GM21423 (cell line): ENCODE measurements at regions not wholly inside any gene's neighbourhood (a gene's known extent, or its start where the extent isn't known, plus 50 kb on each side); places are given as distances from the start of the nearest gene placed in this dataset.
"Not testable (repeated sequence)": the region's sequence is repeated elsewhere in the genome, so short reads cannot be mapped to it uniquely, and the experiment has no call there.

Experiments used
- ATAC-seq: cut with Tn5 transposase; IDR thresholded peaks from one replicate; pipeline ENCODE4 v1.9.1; 2021; ENCODE audit warnings: mild to moderate bottlenecking, moderate library complexity; ENCODE audit not compliant: unreplicated experiment

DNA sequence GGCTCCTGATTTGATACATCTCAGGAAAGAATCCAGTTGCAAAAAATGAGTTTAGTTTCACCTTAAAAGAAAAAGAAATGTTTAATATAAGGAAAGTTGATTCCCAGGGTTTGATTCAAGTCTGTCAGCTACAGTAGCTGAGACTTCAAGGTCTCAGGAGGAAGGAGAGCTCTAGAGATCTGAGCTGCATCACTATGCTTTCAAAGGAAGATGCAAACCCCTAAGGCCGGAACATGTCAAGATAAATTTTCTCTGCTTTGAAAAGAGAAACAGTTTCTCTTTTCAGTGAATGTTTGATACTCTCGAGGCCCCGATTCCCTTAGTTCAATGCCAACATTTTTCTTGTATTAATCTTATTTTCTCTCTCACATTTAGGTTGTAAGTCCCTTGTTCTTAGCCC, 128.6 kb downstream of the RGPD3 start:
- ATAC-seq, result no peak

DNA sequence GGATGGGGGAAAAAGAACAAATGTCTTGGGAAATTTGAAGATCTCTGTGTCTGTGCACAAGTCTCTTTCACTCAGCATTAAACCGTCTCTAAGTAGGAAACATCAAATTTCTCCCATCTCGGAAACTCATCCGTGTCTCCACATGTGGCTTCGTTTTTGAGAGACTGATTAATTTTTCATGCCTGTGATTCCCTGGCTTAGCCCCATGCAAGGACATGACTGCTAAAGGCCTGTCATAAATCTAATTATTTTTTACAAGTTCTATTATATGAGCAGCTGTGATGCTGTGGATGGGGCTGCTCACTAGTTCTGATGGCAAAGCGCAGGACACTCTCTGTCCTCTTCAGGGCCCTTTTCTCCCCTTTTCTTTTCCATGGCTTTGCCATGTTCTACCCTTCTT, 129.1 kb downstream of the RGPD3 start:
- no peak for ATAC-seq

DNA sequence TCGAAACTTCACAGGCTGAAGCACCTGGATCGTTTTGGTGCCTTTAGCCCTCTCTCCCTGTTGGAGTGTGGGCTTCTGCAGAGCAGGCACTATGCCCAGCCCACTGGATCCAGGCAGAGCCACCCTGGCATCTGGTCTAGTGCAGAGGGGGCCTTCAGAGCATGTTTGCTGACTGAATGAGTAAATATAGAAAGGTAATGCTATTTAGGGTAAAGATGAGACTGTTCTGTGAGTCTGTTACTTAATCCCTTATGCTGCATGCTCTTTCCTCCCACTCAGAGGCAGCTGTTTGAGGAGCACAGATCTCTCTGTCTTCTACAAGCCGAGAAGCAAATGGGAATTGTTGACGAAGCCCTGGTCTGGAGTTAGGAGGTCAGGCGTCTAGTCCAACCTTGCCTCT, 130.2 kb downstream of the RGPD3 start:
- ATAC-seq, result no peak

DNA sequence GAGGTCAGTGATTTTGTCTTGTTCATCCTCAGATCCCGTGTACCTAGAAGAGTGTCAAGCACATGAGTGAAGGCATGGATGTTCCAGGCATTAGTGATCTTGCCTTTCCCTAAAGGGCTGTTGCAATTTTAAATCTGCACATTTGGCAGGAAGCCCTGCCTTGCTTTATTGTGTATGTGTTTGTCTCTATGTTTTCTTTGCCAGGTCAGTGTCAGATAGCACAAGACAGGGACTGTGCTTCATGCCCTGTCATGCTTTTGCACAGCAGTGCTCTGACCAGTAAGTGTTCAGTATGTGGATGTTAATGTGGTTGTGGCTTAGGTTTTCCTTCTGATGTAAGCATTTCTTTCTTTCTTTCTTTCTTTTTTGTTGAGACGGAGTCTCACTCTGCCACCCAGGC, 131.5 kb downstream of the RGPD3 start:
- ATAC-seq, result no peak

DNA sequence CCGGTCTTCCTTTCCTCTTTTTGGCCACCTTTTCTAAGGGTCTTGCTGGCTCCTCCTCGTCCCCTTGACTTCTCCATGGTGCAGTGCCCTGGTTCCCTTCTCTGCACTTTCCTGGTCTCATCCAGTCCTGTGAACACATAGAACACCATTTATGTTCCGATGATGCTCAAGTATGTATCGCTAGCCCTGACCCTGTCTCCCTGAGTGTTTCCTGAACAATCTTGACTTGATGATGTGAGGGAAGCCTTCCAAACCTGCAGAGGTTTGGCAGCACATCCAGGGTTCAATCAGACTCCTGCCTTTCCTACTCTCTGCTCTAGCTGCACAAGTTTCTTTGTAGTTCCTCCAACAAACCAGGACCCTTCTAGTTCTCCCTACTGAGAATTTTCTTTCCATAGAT, 132.1 kb downstream of the RGPD3 start:
- ATAC-seq, result no peak

DNA sequence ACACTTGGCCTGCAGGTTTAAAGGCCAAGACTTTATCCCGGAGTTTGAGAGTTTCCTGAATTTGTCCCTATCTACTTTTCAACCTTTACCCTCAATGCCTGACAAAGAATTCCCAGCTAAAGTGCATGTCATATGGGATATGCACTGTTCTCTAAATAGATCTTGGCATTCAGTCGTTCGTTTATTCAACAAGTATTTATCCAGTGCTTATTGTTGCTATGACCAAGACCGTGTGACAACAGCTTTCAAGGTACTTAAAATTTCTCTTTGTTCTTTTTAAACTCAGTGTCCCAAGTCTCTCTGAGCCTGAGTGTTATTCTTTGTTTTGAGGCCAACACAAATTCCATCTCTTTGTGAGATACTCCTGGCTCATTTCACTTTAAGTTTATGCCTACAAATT, 133.4 kb downstream of the RGPD3 start:
- no peak for ATAC-seq

DNA sequence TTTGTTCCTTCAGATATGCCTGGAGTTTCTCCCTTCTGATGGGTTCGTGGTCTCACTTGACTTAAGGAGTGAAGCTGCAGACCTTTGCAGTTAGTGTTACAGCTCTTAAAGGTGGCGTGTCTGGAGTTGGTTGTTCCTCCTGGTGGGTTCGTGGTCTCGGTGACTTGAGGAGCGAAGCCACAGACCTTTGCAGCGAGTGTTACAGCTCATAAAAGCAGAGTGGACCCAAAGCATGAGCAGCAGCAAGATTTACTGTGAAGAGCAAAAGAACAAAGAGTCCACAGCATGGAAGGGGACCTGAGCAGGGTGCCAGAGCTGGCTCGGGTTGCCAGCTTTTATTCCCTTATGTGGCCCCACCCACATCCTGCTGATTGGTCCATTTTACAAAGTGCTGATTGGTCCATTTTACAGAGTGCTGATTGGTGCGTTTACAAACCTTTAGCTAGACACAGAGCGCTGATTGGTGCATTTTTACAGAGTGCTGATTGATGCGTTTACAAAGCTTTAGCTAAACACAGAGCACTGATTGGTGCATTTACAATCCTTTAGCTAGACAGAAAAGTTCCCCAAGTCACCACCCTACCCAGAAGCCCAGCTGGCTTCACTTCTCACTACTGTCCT, 134.8 kb downstream of the RGPD3 start:
- ATAC-seq, result not testable (repeated sequence)

DNA sequence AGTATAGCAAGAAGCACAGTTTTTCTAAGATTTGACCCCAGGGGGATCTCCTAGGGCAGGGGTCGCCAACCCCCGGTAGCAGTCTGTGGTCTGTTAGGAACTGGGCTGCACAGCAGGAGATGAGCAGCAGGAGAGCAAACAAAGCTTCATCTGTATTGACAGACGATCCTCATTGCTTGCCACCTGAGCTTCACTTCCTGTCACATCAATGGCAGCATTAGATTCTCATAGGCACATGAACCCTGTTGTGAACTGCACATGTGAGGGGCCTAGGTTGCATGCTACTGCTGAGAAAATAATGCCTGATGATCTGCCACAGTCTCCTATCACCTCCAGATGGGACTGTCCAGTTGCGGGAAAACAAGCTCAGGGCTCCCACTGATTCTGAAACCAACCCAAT, 136.2 kb downstream of the RGPD3 start:
- ATAC-seq, result no peak

DNA sequence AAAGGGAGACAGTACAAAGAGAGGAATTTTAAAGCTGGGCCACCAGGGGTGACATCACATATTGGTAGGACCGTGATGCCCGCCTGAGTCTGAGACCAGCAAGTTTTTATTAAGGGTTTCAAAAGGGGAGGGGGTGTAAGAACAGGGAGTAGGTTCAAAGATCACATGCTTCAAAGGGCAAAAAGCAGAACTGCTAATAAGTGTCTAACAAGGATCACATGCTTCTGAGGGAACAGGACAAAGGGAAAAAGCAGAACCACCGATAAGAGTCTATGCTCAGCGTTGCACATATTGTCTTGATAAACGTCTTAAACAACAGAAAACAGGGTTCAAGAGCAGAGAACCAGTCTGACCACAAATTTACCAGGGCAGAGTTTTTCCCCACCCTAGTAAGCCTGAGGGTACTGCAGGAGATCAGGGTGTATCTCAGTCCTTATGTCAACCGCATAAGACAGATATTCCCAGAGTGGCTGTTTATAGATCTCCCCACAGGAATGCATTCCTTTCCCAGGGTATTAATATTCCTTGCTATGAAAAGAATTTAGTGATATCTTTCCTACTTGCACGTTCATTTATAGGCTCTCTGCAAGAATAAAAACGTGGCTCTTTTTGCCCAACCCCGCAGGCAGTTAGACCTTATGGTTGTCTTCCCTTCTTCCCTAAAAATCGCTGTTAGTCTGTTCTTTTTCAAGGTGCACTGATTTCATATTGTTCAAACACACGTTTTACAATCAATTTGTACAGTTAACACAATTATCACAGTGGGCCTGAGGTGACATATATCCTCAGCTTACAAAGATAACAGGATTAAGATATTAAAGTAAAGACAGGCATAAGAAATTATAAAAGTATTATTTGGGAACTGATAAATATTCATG, 136.5 kb upstream of the UXS1 start:
- ATAC-seq, result not testable (repeated sequence)

DNA sequence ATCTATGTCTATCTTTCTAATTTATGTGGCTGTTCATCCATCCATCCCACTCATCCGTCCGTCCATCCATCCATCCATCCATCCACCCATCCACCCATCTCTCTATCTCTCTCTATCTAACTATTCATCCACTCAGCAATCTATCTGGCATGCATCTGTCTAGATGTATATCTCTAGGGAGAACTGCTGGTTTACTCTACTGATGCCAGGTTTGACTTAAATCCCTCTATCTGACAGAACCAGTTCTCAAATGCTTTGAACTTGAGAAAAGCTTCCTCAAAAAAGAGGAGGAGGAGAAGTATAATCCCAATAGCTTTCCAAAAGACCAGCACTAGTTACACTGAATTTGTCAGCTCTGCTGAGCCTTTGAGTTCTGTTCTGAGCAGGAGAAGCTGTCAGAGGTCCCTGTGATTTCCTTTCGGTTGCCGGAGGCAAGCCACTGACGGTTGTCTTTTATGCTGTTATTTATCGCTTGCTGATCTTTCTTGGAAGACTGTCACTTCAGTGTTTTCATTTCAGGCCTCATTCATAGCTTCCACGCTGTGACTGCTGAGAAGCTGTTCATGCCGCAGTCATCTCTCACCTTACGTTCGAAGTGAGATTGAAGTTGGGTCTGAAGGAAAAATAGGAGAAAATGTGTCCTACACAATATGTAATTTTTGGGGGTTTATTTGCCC, 129.4 kb upstream of the UXS1 start:
- ATAC-seq, result no peak

DNA sequence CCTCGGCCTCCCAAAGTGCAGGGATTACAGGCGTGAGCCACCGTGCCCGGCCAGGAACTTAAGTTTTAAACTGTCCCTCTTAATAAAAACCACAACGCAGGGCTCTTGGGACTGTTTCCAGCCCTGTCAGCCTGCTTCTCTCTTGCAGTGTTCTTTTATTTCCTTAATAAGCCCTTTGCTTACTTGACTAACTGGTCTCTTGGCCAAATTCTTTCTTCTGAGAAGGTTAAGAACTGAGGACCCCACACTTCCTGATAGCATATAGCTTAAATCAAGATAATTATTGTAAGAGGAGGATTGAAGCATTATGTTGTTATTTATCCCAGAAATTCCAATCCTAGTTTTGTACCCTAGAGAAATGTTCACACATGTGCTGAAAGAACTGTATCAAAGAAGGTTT, 128.2 kb upstream of the UXS1 start:
- no peak for ATAC-seq

DNA sequence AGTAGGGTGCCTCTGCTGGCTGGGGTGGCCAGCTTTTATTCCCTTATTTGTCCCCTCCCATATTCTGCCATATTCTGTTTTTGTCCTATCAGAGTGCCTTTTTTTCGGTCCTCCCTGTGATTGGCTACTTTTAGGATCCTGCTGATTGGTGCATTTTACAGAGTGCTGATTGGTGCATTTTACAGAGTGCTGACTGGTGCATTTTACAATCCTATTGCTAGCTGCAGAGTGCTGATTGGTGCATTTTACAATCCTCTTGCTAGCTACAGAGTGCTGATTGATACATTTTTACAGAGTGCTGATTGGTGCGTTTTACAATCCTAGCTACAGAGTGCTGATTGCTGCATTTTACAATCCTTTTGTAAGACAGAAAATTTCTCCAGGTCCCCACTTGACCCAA, 126.3 kb upstream of the UXS1 start:
- ATAC-seq, result not testable (repeated sequence)

DNA sequence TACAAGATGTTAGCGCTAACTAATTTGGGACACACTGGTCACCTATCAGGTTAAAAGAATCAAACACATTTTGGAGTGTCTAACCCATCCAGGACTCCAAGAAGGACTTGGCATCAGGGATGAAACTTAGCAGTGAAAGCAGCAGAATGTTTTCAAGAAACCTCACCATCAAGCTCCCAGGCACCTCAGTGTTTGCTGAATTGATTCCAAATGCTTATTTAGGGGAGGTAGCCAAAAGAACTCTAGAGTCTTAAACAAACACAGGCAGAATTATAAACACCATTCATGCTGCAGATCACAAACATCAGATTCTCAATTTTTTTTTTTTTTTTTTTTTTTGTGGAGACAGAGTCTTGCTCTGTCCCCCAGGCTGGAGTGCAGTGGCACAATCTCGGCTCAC, 122.8 kb upstream of the UXS1 start:
- no peak for ATAC-seq

DNA sequence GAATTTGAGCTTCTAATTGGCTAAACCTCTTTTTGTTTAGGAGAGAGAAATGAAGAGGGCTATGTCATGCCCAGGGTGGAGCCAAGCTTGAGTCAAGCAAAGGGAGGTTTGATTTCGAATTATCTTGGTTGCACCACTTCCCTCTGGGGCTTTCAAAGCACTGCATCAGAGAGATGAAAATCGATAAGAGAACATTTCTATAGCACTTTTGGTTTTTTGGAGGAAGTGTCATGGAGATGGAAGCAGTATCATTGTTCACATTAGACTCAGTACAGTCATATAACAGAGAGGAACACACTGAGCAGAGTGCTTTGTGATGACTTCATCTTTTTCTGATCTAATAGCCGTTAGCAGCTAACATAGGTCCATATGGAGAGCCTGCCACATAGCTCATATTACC, 120.3 kb upstream of the UXS1 start:
- ATAC-seq, result no peak

DNA sequence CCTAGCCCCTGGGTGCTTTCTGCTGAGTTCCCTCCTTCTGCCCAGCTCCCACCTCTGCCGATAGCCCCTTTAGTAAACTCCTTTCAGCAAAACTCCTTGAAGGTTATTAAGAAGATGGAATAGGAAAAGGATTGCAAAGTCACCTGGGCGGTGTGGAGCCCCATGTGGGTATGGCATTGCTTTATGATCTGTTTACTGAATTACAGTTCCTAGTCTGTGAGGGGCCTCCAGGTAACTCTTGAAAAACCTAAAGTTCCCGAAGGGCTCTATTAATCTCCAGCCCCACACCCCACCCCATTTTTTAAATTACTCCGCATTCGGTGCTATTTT, 116.9 kb upstream of the UXS1 start:
- ATAC-seq, result no peak

DNA sequence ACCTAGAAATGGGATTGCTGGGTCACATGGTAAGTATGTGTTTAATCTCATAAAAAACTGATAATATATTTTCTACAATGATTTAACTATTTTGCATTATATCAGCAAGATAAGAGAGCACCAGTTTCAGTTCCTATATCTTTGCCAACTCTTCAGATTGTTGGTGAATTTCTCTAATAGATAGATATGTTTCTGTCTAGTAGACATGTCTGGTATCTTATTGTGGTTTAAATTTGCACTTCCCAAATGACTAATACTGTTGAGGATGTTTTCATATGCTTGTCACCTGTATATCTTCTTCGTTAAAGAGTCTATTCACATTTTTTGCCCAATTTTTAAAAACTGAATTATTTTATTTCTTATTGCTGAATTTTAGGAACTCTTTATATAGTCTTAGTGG, 113.8 kb upstream of the UXS1 start:
- ATAC-seq, result no peak

DNA sequence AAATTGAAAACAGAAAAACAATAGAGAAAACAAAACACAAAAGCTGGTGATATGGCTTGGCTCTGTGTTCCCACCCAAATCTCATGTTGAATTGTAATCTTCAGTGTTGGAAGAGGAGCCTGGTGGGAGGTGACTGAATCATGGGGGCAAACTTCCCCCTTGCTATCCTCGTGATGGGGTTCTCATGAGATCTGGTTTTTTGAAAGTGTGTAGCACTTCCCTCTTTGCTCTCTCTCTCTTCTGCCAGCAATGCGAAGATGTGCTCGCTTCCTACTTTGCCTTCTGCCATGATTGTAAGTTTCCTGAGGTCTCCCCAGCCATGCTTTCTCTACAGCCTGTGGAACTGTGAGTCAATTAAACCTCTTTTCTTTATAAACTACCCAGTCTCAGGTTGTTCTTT, 112.3 kb upstream of the UXS1 start:
- no peak for ATAC-seq

DNA sequence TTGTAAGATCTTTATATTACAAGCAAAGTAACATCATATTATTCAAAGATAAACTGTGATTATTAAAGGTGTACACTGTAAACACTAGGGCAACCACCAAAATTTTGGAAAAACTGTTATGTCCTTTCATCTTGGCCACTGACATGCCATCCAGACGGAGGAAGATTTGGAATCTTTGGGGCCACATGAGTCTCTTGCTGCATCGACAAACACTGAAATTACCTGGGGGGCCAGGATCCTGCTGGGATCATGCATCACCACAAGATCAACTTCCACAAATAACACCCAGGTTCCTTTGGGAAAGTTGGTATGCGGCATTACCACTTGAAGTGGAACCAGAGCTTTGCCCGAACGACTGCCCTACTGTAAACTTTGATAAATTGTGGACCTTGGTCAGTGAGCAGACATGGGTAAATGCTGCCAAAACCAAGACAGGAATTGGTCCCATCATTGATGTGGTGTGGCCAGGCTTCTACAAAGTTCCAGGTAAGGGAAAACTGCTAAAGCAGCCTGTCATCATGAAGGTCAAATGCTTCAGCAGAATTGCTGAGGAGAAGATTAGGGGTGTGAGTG, 110.6 kb upstream of the UXS1 start:
- no peak for ATAC-seq

DNA sequence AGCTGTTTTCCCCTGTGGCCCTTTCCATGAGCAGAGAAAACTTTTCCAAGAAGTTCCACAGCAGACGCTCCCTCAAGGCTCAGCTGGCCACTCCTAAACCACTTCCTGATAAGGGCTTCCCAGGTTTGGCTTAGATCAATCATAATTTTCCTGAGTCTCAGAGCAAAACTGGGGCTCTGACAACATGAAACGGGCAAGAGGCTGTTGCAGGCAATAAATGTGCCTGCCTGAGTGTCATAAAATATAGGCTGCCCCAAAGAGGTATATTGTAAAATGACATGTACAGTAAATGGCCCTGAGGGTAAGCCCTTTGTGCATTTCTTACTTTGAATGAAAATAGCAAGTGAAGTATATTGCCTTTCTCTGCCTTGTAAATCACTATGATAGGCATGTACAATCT, 105.6 kb upstream of the UXS1 start:
- no peak for ATAC-seq

DNA sequence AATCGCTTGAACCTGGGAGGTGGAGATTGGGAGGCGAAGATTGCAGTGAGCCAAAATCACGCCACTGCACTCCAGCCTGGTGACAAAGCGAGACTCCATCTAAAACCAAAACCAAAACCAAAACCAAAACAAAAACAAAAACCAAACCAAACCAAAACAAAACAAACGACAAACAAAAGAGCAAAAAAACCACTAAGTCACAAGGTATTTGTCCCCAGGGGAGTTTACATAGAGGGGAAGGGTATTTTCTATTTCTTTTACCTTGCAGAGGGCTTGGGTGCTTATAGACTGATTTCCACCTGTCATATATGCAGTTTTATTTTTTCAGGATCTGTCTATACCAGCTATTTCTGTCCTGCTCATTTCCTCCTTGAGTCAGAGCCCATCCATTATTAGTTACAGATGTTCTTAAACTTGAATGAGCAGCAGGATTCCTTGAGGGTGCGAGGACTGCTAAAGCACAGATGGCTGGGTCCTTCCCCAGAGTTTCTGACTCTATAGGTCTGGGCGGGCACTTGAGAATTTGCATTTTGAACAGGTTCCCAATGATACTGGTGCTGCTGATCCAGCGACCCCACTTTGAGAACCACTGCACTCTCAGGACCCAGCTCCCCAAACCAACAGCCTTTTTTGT, 102.2 kb upstream of the UXS1 start:
- ATAC-seq, result no peak

DNA sequence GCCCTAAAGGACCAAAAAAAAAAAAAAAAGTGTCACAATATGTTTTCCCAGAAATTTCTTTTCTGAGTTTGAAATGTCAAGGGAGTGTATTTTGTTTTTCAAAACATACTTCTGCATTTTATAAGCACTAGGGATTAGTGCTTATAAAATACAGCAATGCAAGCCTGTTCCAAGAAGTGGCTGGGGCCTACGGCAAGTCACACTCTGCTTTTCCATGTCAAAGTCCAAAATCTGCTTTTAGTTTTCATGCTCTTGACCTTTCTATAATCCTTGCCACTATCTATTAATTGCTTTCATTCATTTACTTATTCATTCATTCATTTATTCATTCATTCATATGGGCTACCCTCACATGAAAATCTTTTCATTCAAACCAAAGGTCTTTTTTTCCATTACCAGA, 100.1 kb upstream of the UXS1 start:
- ATAC-seq, result no peak
